Testis (tissue), 2 donors: ENCODE measurements at regions not wholly inside any gene's neighbourhood (a gene's known extent, or its start where the extent isn't known, plus 50 kb on each side); places are given as distances from the start of the nearest gene placed in this dataset.

Experiments used
- CTCF ChIP-seq, 3 experiments: fragments of 450-650 bp in 2 of 3; fragments of 200-600 bp in 1 of 3; sonication (generic) in 1 of 3; IDR thresholded peaks; one replicate each; pipeline ENCODE4 v1.5.1; 2016 to 2019; ENCODE audit warnings: antibody characterized with exemption in 3 of 3, mild to moderate bottlenecking in 2 of 3, moderate library complexity in 1 of 3
- POLR2A ChIP-seq: fragments of 450-650 bp; IDR thresholded peaks from one replicate; pipeline ENCODE4 v1.6.1; 2017; ENCODE audit warnings: antibody characterized with exemption, mild to moderate bottlenecking, moderate library complexity

DNA sequence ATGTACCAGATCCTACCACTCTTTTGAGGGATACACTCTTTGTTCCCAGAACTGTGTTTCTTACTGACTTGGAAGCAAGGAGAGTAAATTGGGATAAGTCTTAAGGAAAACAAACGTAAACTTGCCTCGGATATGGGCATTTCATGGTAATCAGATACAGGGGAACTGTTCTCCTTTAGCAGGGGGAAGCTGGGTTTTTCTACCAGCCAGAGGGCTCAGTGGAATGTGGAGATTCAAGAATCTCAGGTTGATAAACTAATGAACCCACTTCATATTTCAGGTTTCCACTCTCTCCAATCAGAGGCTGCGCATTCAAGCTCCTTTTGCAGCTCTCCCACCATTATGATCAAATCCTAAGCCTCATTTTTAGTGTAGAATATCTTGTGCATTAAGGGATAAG is 676.5 kb upstream of the FSHR start:
- TF ChIP-seq POLR2A (no peak), CTCF (IDR thresholded peaks at IDR 0.05) (no peak)
